K562 (cell line): ENCODE measurements at regions not wholly inside any gene's neighbourhood (a gene's known extent, or its start where the extent isn't known, plus 50 kb on each side); places are given as distances from the start of the nearest gene placed in this dataset.

ENCODE experiments used
- MEIS2 ChIP-seq: fragments of 450-650 bp; IDR thresholded peaks from 2 replicates; pipeline ENCODE4 v1.6.1; 2014; ENCODE audit warnings: mild to moderate bottlenecking; ENCODE audit not compliant: partially characterized antibody
- TBL1XR1 ChIP-seq, 2 experiments: IDR thresholded peaks; 2 replicates each; pipeline ENCODE4 v1.6.1; 2012; ENCODE audit warnings: improper control_type of control experiment in 2 of 2, low read length in 2 of 2, mild to moderate bottlenecking in 1 of 2
- TCF3 ChIP-seq: sonication (generic); formaldehyde crosslinking; IDR thresholded peaks from 2 replicates; pipeline ENCODE4 v1.4.0; 2020; ENCODE audit warnings: mild to moderate bottlenecking, missing genetic modification reagents

DNA sequence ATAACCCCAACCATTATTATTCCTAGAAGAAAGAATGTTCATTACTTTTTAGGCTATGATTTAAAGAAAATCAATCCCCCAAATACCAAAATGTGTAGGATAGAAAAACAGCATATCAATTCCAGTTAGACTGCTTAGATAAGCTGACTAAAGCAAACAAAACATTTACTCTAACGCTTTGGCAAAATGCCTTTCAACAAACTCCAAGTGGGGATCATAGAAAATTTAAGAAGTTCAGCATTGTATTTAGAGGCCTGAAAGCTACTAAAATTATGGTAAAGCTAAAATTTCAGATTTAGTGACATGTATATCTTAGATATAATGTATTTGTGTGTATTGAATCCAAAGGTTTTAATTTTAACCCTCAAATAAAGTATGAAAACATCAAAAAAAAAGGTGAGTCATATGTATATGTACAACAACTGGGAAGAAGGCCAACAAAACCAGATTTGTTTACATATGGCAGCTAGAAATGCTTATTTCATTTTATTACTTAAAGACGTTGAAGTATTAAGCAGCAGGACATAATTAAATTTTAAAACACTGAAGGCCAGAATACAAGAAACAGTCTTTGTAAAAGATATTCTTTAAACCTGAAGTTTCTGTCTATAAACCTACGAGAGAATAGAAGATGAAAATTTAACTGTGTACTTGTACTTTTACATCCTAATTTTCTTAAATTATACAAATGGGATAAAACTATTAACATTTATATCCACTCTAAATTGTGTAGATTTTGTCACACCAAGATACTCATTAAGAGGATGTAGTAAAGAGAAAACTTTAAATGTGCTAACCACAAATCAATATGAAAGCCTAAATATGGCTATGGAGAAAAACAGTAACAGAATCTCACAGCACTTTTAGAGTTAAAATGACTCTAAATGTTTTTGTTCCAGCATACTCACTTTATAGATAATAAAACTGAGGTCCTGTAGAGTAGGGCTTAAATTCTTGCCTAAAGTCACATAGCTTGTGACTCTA is 71.4 kb downstream of the SLC41A2 start:
- TF ChIP-seq TCF3 (CRISPR knock-in tag), result no peak
- TF ChIP-seq TBL1XR1 (IDR thresholded peaks at IDR 0.05; ENCODE audit: low read length in 2 of 2), result no peak
- TF ChIP-seq MEIS2, result no peak
